ENCODE measurements at regions not wholly inside any gene's neighbourhood (a gene's known extent, or its start where the extent isn't known, plus 50 kb on each side); places are given as distances from the start of the nearest gene placed in this dataset.
A peak's percentile ranks its signal among the peaks of the same experiment; 100 is the strongest.

DNA sequence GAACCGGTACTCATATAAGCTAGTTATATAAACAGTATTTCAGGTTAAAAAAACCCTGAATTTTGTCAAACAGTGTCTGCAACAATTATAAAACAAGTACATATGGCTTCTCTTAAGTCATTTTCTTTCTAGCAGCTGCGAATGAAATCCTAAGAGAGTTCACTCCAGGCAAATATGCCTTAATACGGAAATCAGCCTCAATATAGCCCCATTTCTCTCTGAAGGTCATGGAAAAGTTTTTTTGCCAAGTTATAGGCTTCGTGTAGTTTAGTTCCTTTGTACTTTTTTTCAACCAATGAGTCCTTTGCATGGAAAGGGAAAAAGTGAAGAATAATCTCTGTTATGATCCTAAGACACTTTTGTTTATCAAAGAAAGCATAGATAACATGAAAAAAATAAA lies 848.0 kb upstream of the ACO1 start:
- no peak overlapping the region for H3K4me2 ChIP-seq (ENCODE audit: low read depth, low read length)
- no peak for DNase-seq

GRCh38 chr9:31541721-31542281 lies 842.6 kb upstream of the ACO1 start:
- H3K9me3 ChIP-seq (replicated peaks; ENCODE audit: insufficient read depth, low read length), result no peaks in the 10 kb centered on the region
- H4K20me1 ChIP-seq (ENCODE audit: insufficient read depth, low read length), result no peaks in the 10 kb centered on the region
- H3K4me1 ChIP-seq (ENCODE audit: low read length), result no peaks in the 10 kb centered on the region
- no peak overlapping the region for H3K4me3 ChIP-seq (ENCODE audit: low read length)
- H3F3A ChIP-seq (ENCODE audit: insufficient read depth, low read length), result no peaks in the 10 kb centered on the region
- TF ChIP-seq EZH2phosphoT487 (IDR thresholded peaks at IDR 0.05; ENCODE audit: low read length) (no peak), EZH2 (optimal IDR thresholded peaks at IDR 0.05; ENCODE audit: low read depth, low read length) (no peak), CTCF (IDR thresholded peaks at IDR 0.05; ENCODE audit: low read length) (no peak)
- no peaks in the 10 kb centered on the region for H3K79me2 ChIP-seq (ENCODE audit: low read length)
- no peaks in the 10 kb centered on the region for H3K36me3 ChIP-seq (replicated peaks; ENCODE audit: insufficient read depth, low read length)
- no peaks in the 10 kb centered on the region for H3K27me3 ChIP-seq (replicated peaks; ENCODE audit: insufficient read depth, low read length)
- 0 out of 2 replicates have a peak overlapping the region, but pooled peaks have one; percentile 5 for H2AFZ ChIP-seq (ENCODE audit: low read length)
- no peak overlapping the region for H3K9ac ChIP-seq (ENCODE audit: low read length)
- H3K4me2 ChIP-seq (ENCODE audit: low read depth, low read length), result peak overlapping the region; percentile 12; the same call in 1 of the 2 replicates
- no peaks in the 10 kb centered on the region for H3K9me2 ChIP-seq (replicated peaks; ENCODE audit: insufficient read depth, low read length)
- no peak for DNase-seq
- H3K27ac ChIP-seq (ENCODE audit: low read length), result no peak overlapping the region

More for the DNA sequence above, 848.0 kb upstream of the ACO1 start:
- Histone ChIP-seq H3K79me2 (ENCODE audit: low read length) (no peaks in the 10 kb centered on the region), H3K27me3 (replicated peaks; ENCODE audit: insufficient read depth, low read length) (no peaks in the 10 kb centered on the region), H3K9me2 (replicated peaks; ENCODE audit: insufficient read depth, low read length) (no peaks in the 10 kb centered on the region), H3F3A (ENCODE audit: insufficient read depth, low read length) (no peaks in the 10 kb centered on the region), H2AFZ (ENCODE audit: low read length) (no peak overlapping the region), H3K9me3 (replicated peaks; ENCODE audit: insufficient read depth, low read length) (no peaks in the 10 kb centered on the region), H4K20me1 (ENCODE audit: insufficient read depth, low read length) (no peaks in the 10 kb centered on the region), H3K9ac (ENCODE audit: low read length) (no peak overlapping the region), H3K27ac (ENCODE audit: low read length) (no peak overlapping the region), H3K36me3 (replicated peaks; ENCODE audit: insufficient read depth, low read length) (no peaks in the 10 kb centered on the region), H3K4me1 (ENCODE audit: low read length) (no peaks in the 10 kb centered on the region), H3K4me3 (ENCODE audit: low read length) (no peak overlapping the region)
- TF ChIP-seq CTCF (IDR thresholded peaks at IDR 0.05; ENCODE audit: low read length) (no peak), EZH2 (optimal IDR thresholded peaks at IDR 0.05; ENCODE audit: low read depth, low read length) (no peak), EZH2phosphoT487 (IDR thresholded peaks at IDR 0.05; ENCODE audit: low read length) (no peak)

DNA sequence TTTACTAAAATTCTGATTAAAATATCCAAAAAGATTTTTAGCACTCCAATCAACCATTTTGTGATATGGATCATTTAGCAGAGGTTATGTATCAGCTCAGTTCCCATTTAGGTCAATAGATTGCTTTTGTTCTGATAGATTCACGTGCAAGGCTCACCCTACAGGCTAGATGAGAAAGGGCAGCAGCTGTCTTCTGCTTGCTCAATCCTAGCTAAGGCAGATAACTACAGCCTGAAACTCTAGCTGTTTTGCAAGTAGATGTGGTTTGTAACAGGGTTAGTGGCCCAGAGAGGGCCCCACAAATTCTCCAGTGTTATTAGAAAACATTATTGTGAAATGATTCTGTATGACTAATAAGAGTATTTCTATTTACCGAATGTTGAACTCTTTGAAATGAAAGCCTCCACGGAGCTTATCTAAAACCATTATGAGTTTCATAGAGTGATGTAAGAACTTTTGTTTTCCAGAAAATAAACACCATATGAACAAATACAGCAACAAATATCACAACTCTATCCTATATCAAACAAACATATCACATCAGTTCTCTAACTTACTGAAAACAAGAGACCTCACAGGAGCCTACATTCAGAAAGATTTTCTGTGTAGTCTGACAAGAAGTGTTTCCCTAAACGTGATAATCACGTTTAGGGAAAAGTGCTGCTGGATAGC lies 841.9 kb upstream of the ACO1 start:
- Histone ChIP-seq H3K4me3 (ENCODE audit: low read length) (no peak overlapping the region), H2AFZ (ENCODE audit: low read length) (no peak overlapping the region), H4K20me1 (ENCODE audit: insufficient read depth, low read length) (no peaks in the 10 kb centered on the region), H3K27ac (ENCODE audit: low read length) (no peak overlapping the region), H3K27me3 (replicated peaks; ENCODE audit: insufficient read depth, low read length) (no peaks in the 10 kb centered on the region), H3K36me3 (replicated peaks; ENCODE audit: insufficient read depth, low read length) (no peaks in the 10 kb centered on the region), H3K4me1 (ENCODE audit: low read length) (no peaks in the 10 kb centered on the region), H3K9me3 (replicated peaks; ENCODE audit: insufficient read depth, low read length) (no peaks in the 10 kb centered on the region), H3K79me2 (ENCODE audit: low read length) (no peaks in the 10 kb centered on the region), H3K9me2 (replicated peaks; ENCODE audit: insufficient read depth, low read length) (no peaks in the 10 kb centered on the region), H3F3A (ENCODE audit: insufficient read depth, low read length) (no peaks in the 10 kb centered on the region), H3K9ac (ENCODE audit: low read length) (no peak overlapping the region), H3K4me2 (ENCODE audit: low read depth, low read length) (no peak overlapping the region; the same call in 1 of the 2 replicates)
- TF ChIP-seq EZH2phosphoT487 (IDR thresholded peaks at IDR 0.05; ENCODE audit: low read length) (no peak), CTCF (IDR thresholded peaks at IDR 0.05; ENCODE audit: low read length) (peak; percentile 29), EZH2 (optimal IDR thresholded peaks at IDR 0.05; ENCODE audit: low read depth, low read length) (no peak)
- peak; percentile 51 for DNase-seq
